ENCODE measurements at regions not wholly inside any gene's neighbourhood (a gene's known extent, or its start where the extent isn't known, plus 50 kb on each side); places are given as distances from the start of the nearest gene placed in this dataset.
"Not testable (repeated sequence)": the region's sequence is repeated elsewhere in the genome, so short reads cannot be mapped to it uniquely, and the experiment has no call there.

GRCh38 chr20:28562510-28562898 lies 2695.0 kb upstream of the DEFB115 start:
- Histone ChIP-seq H3K9ac (replicated peaks; ENCODE audit: extremely low read depth, insufficient read depth, low read length) (no peak overlapping the region), H3K27me3 (ENCODE audit: control insufficient read depth in 2 of 2, insufficient read depth in 2 of 2, low read length in 2 of 2) (no peaks in the 10 kb centered on the region), H3K4me3 (replicated peaks in 1 of 3; ENCODE audit: insufficient read depth in 1 of 3, low read depth in 1 of 3, low read length in 3 of 3) (no peak overlapping the region), H3K36me3 (ENCODE audit: control insufficient read depth in 2 of 2, extremely low read depth in 1 of 2, insufficient read depth in 2 of 2, low read length in 2 of 2) (no peaks in the 10 kb centered on the region), H3K4me2 (ENCODE audit: insufficient read depth, low read length) (no peak overlapping the region), H3K4me1 (ENCODE audit: control insufficient read depth, extremely low read depth, insufficient read depth, low read length) (no peaks in the 10 kb centered on the region), H3K27ac (ENCODE audit: insufficient read depth, low read depth, low read length) (no peak overlapping the region), H3K79me2 (ENCODE audit: control insufficient read depth, insufficient read depth, low read length) (no peaks in the 10 kb centered on the region), H2AFZ (ENCODE audit: low read depth, low read length) (no peak overlapping the region), H3K9me3 (replicated peaks; ENCODE audit: control insufficient read depth, insufficient read depth, low read length) (peaks cover 19% of the 10 kb centered on the region), H4K20me1 (replicated peaks; ENCODE audit: control insufficient read depth, extremely low read depth, insufficient read depth, low read length) (no peaks in the 10 kb centered on the region), H3K9me1 (replicated peaks; ENCODE audit: control insufficient read depth, extremely low read depth, insufficient read depth, low read length) (no peaks in the 10 kb centered on the region)
- intact Hi-C loops (cut with micrococcal nuclease) = no loop called here
- CTCF ChIA-PET = no interaction called here
- FAIRE-seq (no peak), DNase-seq (ENCODE audit: low read depth, low spot score) (no peak)
- dilution Hi-C loops (cut with MboI; ENCODE audit: extremely low pct_ligation_motif_present, low sequenced_read_pairs) = no loop called here
- no peak for TF ChIP-seq POLR2A (IDR thresholded peaks at IDR 0.05; ENCODE audit: low read depth, low read length)
- TF ChIP-seq GATA2 (IDR thresholded peaks at IDR 0.05; ENCODE audit: insufficient read depth, insufficient read length, low read depth, low read length) = no peak
- TF ChIP-seq MAX (IDR thresholded peaks at IDR 0.05; ENCODE audit: insufficient read depth, insufficient read length) = no peak
- no peak for TF ChIP-seq FOS (IDR thresholded peaks at IDR 0.05; ENCODE audit: borderline replicate concordance, insufficient read depth, low read length)
- TF ChIP-seq JUN (IDR thresholded peaks at IDR 0.05; ENCODE audit: borderline replicate concordance, insufficient read depth, insufficient read length, low read depth) = no peak
- TF ChIP-seq POLR2AphosphoS5 (IDR thresholded peaks at IDR 0.05; ENCODE audit: insufficient read depth, low read depth, low read length) = no peak
- no TSS peak for BruUV-seq (replicated peaks)
- POLR2A ChIA-PET = no interaction called here

- intact Hi-C loops (cut with micrococcal nuclease) = not testable (repeated sequence)
These were observed 2694.5 kb upstream of the DEFB115 start for GRCh38 chr20:28562899-28563521.

GRCh38 chr20:28564024-28564423 lies 2693.4 kb upstream of the DEFB115 start:
- H3K27me3 ChIP-seq (ENCODE audit: control insufficient read depth in 2 of 2, insufficient read depth in 2 of 2, low read length in 2 of 2); H3K4me3 ChIP-seq (replicated peaks in 1 of 3; ENCODE audit: insufficient read depth in 1 of 3, low read depth in 1 of 3, low read length in 3 of 3); DNase-seq (ENCODE audit: low read depth, low spot score); H4K20me1 ChIP-seq (replicated peaks; ENCODE audit: control insufficient read depth, extremely low read depth, insufficient read depth, low read length); dilution Hi-C loops (cut with MboI; ENCODE audit: extremely low pct_ligation_motif_present, low sequenced_read_pairs); FAIRE-seq; H3K9me1 ChIP-seq (replicated peaks; ENCODE audit: control insufficient read depth, extremely low read depth, insufficient read depth, low read length); H3K9ac ChIP-seq (replicated peaks; ENCODE audit: extremely low read depth, insufficient read depth, low read length); H3K4me1 ChIP-seq (ENCODE audit: control insufficient read depth, extremely low read depth, insufficient read depth, low read length); POLR2A ChIA-PET; H3K36me3 ChIP-seq (ENCODE audit: control insufficient read depth in 2 of 2, extremely low read depth in 1 of 2, insufficient read depth in 2 of 2, low read length in 2 of 2); H3K79me2 ChIP-seq (ENCODE audit: control insufficient read depth, insufficient read depth, low read length); H3K27ac ChIP-seq (ENCODE audit: insufficient read depth, low read depth, low read length); CTCF ChIA-PET; BruUV-seq (replicated peaks); H3K4me2 ChIP-seq (ENCODE audit: insufficient read depth, low read length); intact Hi-C loops (cut with micrococcal nuclease); H2AFZ ChIP-seq (ENCODE audit: low read depth, low read length): not testable (repeated sequence)
- H3K9me3 ChIP-seq (replicated peaks; ENCODE audit: control insufficient read depth, insufficient read depth, low read length) = peaks cover 16% of the 10 kb centered on the region

More at GRCh38 chr20:28562899-28563521, 2694.5 kb upstream of the DEFB115 start:
- H3K27ac ChIP-seq (ENCODE audit: insufficient read depth, low read depth, low read length); CTCF ChIA-PET; H3K36me3 ChIP-seq (ENCODE audit: control insufficient read depth in 2 of 2, extremely low read depth in 1 of 2, insufficient read depth in 2 of 2, low read length in 2 of 2); H3K27me3 ChIP-seq (ENCODE audit: control insufficient read depth in 2 of 2, insufficient read depth in 2 of 2, low read length in 2 of 2); BruUV-seq (replicated peaks); H2AFZ ChIP-seq (ENCODE audit: low read depth, low read length); POLR2A ChIA-PET; H3K4me2 ChIP-seq (ENCODE audit: insufficient read depth, low read length); H3K4me1 ChIP-seq (ENCODE audit: control insufficient read depth, extremely low read depth, insufficient read depth, low read length); FAIRE-seq; H3K4me3 ChIP-seq (replicated peaks in 1 of 3; ENCODE audit: insufficient read depth in 1 of 3, low read depth in 1 of 3, low read length in 3 of 3); dilution Hi-C loops (cut with MboI; ENCODE audit: extremely low pct_ligation_motif_present, low sequenced_read_pairs); H3K9me1 ChIP-seq (replicated peaks; ENCODE audit: control insufficient read depth, extremely low read depth, insufficient read depth, low read length); H3K9ac ChIP-seq (replicated peaks; ENCODE audit: extremely low read depth, insufficient read depth, low read length); H4K20me1 ChIP-seq (replicated peaks; ENCODE audit: control insufficient read depth, extremely low read depth, insufficient read depth, low read length); DNase-seq (ENCODE audit: low read depth, low spot score); H3K79me2 ChIP-seq (ENCODE audit: control insufficient read depth, insufficient read depth, low read length): not testable (repeated sequence)
- peaks cover 17% of the 10 kb centered on the region for H3K9me3 ChIP-seq (replicated peaks; ENCODE audit: control insufficient read depth, insufficient read depth, low read length)
